ENCODE measurements at regions not wholly inside any gene's neighbourhood (a gene's known extent, or its start where the extent isn't known, plus 50 kb on each side); places are given as distances from the start of the nearest gene placed in this dataset.

- DNase-seq (ENCODE audit: low read depth), result peak; percentile 23
- no peaks in the 10 kb centered on the region for H3K27me3 ChIP-seq (ENCODE audit: control insufficient read depth, insufficient read depth, low read length)
- FAIRE-seq, result no peak
- TF ChIP-seq, protein P1, sequence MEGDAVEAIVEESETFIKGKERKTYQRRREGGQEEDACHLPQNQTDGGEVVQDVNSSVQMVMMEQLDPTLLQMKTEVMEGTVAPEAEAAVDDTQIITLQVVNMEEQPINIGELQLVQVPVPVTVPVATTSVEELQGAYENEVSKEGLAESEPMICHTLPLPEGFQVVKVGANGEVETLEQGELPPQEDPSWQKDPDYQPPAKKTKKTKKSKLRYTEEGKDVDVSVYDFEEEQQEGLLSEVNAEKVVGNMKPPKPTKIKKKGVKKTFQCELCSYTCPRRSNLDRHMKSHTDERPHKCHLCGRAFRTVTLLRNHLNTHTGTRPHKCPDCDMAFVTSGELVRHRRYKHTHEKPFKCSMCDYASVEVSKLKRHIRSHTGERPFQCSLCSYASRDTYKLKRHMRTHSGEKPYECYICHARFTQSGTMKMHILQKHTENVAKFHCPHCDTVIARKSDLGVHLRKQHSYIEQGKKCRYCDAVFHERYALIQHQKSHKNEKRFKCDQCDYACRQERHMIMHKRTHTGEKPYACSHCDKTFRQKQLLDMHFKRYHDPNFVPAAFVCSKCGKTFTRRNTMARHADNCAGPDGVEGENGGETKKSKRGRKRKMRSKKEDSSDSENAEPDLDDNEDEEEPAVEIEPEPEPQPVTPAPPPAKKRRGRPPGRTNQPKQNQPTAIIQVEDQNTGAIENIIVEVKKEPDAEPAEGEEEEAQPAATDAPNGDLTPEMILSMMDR (IDR thresholded peaks at IDR 0.05; ENCODE audit: insufficient read depth, low read length, severe bottlenecking), result peak; percentile 24
- H3K4me3 ChIP-seq (ENCODE audit: low read depth, low read length), result no peak overlapping the region
- H3K36me3 ChIP-seq (ENCODE audit: control insufficient read depth, insufficient read depth, low read length), result no peaks in the 10 kb centered on the region
Measured at GRCh38 chr21:28793043-28793442, 199.6 kb downstream of the LTN1 start.

DNA sequence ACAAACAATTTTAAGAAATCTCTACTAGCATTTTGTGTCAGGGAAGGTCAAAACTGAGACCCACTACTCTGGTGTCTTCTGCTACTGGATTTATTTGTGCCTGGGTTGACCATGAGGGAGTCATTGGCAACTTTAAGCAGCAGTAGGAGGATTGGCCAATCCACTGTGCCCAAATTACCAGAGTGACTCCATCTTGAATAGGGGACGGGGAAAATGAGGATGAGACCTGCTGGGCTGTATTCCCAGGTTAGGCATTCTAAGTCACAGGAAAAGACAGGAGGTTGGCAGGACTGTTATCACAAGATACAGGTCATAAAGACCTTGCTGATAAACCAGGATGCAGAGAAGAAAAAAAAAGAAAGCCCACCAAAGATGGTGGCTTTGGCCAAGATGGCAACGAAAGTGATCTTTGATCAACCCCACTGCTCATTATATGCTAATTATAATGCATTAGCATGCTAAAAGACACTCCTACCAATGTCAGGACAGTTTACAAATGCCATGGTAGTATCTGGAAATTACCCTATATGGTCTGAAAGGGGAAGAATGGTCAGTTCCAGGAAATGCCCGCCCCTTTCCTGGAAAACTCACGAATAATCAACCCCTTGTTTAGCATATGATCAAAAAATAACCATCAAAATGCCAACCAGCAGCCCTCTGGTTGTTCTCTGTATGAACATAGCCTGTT, 200.9 kb downstream of the LTN1 start:
- TF ChIP-seq, protein P1 (IDR thresholded peaks at IDR 0.05; ENCODE audit: insufficient read depth, low read length, severe bottlenecking), result no peak
- FAIRE-seq (no peak), DNase-seq (ENCODE audit: low read depth) (no peak)
- Histone ChIP-seq H3K27me3 (ENCODE audit: control insufficient read depth, insufficient read depth, low read length) (no peaks in the 10 kb centered on the region), H3K36me3 (ENCODE audit: control insufficient read depth, insufficient read depth, low read length) (no peaks in the 10 kb centered on the region), H3K4me3 (ENCODE audit: low read depth, low read length) (no peak overlapping the region)

DNA sequence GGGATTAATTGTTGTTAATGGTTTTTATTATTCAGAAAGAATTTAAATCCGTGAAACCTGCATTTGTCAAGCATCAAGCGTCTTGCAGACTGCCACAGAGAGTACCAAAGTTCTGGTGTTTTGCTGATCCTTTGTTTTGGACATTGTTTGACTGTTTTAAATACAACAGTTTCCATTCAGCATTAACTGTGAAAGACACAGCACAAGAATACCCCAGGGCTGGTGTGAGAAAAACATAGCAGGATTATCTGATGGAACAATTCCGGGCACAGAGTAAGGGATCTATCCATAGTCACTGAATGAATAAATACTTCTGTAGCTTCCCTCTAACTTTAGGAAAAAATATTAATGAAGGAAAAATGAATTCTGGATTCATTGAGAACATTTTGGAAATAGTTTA, 202.3 kb downstream of the LTN1 start:
- TF ChIP-seq, protein P1 (IDR thresholded peaks at IDR 0.05; ENCODE audit: insufficient read depth, low read length, severe bottlenecking), result no peak
- DNase-seq (ENCODE audit: low read depth) (no peak), FAIRE-seq (no peak)
- Histone ChIP-seq H3K4me3 (ENCODE audit: low read depth, low read length) (no peak overlapping the region), H3K36me3 (ENCODE audit: control insufficient read depth, insufficient read depth, low read length) (no peaks in the 10 kb centered on the region), H3K27me3 (ENCODE audit: control insufficient read depth, insufficient read depth, low read length) (no peaks in the 10 kb centered on the region)

- DNase-seq (ENCODE audit: low read depth), result peak; percentile 7
- FAIRE-seq, result no peak
- Histone ChIP-seq H3K4me3 (ENCODE audit: low read depth, low read length) (no peak overlapping the region), H3K27me3 (ENCODE audit: control insufficient read depth, insufficient read depth, low read length) (no peaks in the 10 kb centered on the region), H3K36me3 (ENCODE audit: control insufficient read depth, insufficient read depth, low read length) (no peaks in the 10 kb centered on the region)
- TF ChIP-seq, protein P1 (IDR thresholded peaks at IDR 0.05; ENCODE audit: insufficient read depth, low read length, severe bottlenecking), result no peak
Measured at GRCh38 chr21:28789523-28789922, 203.2 kb downstream of the LTN1 start.

DNA sequence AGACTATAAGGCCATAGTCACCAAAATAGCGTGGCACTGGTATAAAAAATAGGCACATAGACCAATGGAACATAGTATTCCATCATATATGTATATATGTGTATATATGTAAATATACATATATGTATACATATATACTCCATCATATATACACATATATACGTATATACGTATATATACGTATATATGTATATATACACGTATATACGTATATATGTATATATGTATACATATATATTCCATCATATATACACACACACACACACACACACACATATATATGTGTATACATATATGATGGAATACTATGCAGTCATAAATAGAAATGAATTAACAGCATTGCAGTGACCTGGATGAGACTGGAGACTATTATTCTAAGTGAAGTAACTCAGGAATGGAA, 204.6 kb downstream of the LTN1 start:
- FAIRE-seq, result no peak
- DNase-seq (ENCODE audit: low read depth), result no peak
- Histone ChIP-seq H3K4me3 (ENCODE audit: low read depth, low read length) (no peak overlapping the region), H3K27me3 (ENCODE audit: control insufficient read depth, insufficient read depth, low read length) (no peaks in the 10 kb centered on the region), H3K36me3 (ENCODE audit: control insufficient read depth, insufficient read depth, low read length) (no peaks in the 10 kb centered on the region)
- TF ChIP-seq, protein P1 (IDR thresholded peaks at IDR 0.05; ENCODE audit: insufficient read depth, low read length, severe bottlenecking), result no peak

DNA sequence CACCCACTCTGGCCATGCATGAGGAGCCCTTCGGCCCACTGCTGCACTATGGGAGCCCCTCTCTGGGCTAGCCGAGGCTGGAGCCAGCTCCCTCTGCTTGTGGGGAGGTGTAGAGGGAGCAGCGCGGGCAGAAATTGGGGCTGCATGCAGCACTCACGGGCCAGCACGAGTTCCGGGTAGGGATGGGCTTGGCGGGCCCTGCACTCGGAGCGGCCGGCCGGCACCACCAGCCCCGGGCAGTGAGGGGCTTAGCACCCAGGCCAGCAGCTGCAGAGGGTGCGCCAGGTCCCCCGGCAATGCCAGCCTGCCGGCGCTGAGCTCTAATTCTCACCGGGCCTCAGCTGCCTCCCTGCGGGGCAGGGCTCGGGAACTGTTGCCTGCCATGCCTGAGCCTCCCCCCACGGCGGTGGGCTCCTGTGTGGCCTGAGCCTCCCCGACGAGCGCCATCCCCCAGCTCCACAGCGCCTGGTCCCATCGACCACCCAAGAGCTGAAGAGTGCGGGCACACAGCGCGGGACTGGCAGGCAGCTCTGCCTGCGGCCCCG, 209.0 kb downstream of the LTN1 start:
- H3K4me3 ChIP-seq (ENCODE audit: low read depth, low read length), result no peak overlapping the region
- DNase-seq (ENCODE audit: low read depth) (no peak), FAIRE-seq (no peak)
- H3K27me3 ChIP-seq (ENCODE audit: control insufficient read depth, insufficient read depth, low read length), result no peaks in the 10 kb centered on the region
- H3K36me3 ChIP-seq (ENCODE audit: control insufficient read depth, insufficient read depth, low read length), result no peaks in the 10 kb centered on the region
- TF ChIP-seq, protein P1 (IDR thresholded peaks at IDR 0.05; ENCODE audit: insufficient read depth, low read length, severe bottlenecking), result no peak
